GM12878 (cell line): ENCODE measurements at regions not wholly inside any gene's neighbourhood (a gene's known extent, or its start where the extent isn't known, plus 50 kb on each side); places are given as distances from the start of the nearest gene placed in this dataset.

ENCODE experiments used
- ATAC-seq: fragments of 200-7000 bp; cut with Tn5 transposase; 3 replicates; pipeline ENCODE4 v1.9.1; 2020; ENCODE audit warnings: mild to moderate bottlenecking, moderate library complexity
- BruUV-seq: library from RNA; stranded (reverse); fragments of 400-500 nt; replicated peaks from 2 replicates; lab custom pipeline; 2021; lab: Mats Ljungman, UMichigan
- CTCF ChIA-PET: fragments of 300-600 bp; sonication (Branson Sonifier 250); formaldehyde crosslinking; extraction: SDS; loops from one replicate; lab custom pipeline; 2021; ENCODE audit warnings: inconsistent platforms; lab: Yijun Ruan, JAX
- POLR2A ChIA-PET: fragments of 350-600 bp; formaldehyde crosslinking; extraction: SDS; loops from one replicate; lab custom pipeline; 2021; ENCODE audit warnings: inconsistent platforms; lab: Charles Lee
- RAD21 ChIA-PET: fragments of 300-600 bp; sonication (Branson Sonifier 250); formaldehyde crosslinking; loops from one replicate; lab custom pipeline; 2023; ENCODE audit warnings: antibody characterized with exemption; ENCODE audit not compliant: unreplicated experiment; lab: Charles Lee
- SMC1A ChIA-PET: fragments of 300-600 bp; sonication (Branson Sonifier 250); formaldehyde crosslinking; loops from one replicate; lab custom pipeline; 2023; ENCODE audit not compliant: unreplicated experiment, uncharacterized antibody; lab: Charles Lee
- DNase-seq: peaks from one replicate; pipeline ENCODE4 v3.0.0-alpha.2; 2011; ENCODE audit warnings: low read depth, low spot score
- FAIRE-seq: peaks from 3 replicates; lab custom pipeline; 2011; peaks lifted over from hg19 to GRCh38; lab: Jason Lieb, UNC
- H2AFZ ChIP-seq: 2 replicates; pipeline ENCODE4 v1.6.0; 2011; ENCODE audit warnings: low read depth, low read length, control low read depth; ENCODE audit not compliant: control insufficient read depth
- H3K27ac ChIP-seq: 2 replicates; pipeline ENCODE4 v1.5.1; 2011; ENCODE audit warnings: control low read depth; ENCODE audit not compliant: control insufficient read depth, insufficient read depth
- H3K27me3 ChIP-seq, 2 experiments: replicated peaks in 1 of 2; 2 replicates each; pipeline versions ENCODE4 v1.6.0 to v1.6.1; 2011; ENCODE audit warnings: low read length in 1 of 2; ENCODE audit not compliant: control insufficient read depth in 2 of 2, insufficient read depth in 2 of 2
- H3K36me3 ChIP-seq, 2 experiments: 2 replicates each; pipeline ENCODE4 v1.5.1; 2011; ENCODE audit warnings: low read length in 1 of 2; ENCODE audit not compliant: control insufficient read depth in 2 of 2, insufficient read depth in 2 of 2
- H3K4me1 ChIP-seq: 2 replicates; pipeline ENCODE4 v1.6.1; 2011; ENCODE audit warnings: mild to moderate bottlenecking, low read length, moderate library complexity, mixed read lengths; ENCODE audit not compliant: control insufficient read depth, insufficient read depth
- H3K4me2 ChIP-seq: 2 replicates; pipeline ENCODE4 v1.6.0; 2011; ENCODE audit warnings: control low read depth; ENCODE audit not compliant: control insufficient read depth, insufficient read depth
- H3K4me3 ChIP-seq: fragments of 200-600 bp; sonication (generic); 2 replicates; pipeline ENCODE4 v1.5.1; 2016
- H3K79me2 ChIP-seq: 2 replicates; pipeline ENCODE4 v1.6.0; 2011; ENCODE audit warnings: low read length; ENCODE audit not compliant: control insufficient read depth, insufficient read depth
- H3K9ac ChIP-seq: 2 replicates; pipeline ENCODE4 v1.8.0; 2011; ENCODE audit warnings: low read length, control low read depth, mixed read lengths; ENCODE audit not compliant: control insufficient read depth, insufficient read depth
- H3K9me3 ChIP-seq: replicated peaks from 3 replicates; pipeline ENCODE4 v1.5.1; 2011; ENCODE audit warnings: mild to moderate bottlenecking, low read length; ENCODE audit not compliant: control insufficient read depth, insufficient read depth
- H4K20me1 ChIP-seq: 2 replicates; pipeline ENCODE4 v1.6.0; 2011; ENCODE audit not compliant: control insufficient read depth, insufficient read depth
- BCLAF1 ChIP-seq: fragments of 450-650 bp; IDR thresholded peaks from 2 replicates; pipeline ENCODE4 v1.6.1; 2017; ENCODE audit warnings: antibody characterized with exemption, mild to moderate bottlenecking, moderate library complexity
- CBFB ChIP-seq: IDR thresholded peaks from 2 replicates; pipeline ENCODE4 v1.6.1; 2016; ENCODE audit warnings: antibody characterized with exemption, low read depth
- CBX3 ChIP-seq: fragments of 200-600 bp; sonication (generic); IDR thresholded peaks from 2 replicates; pipeline ENCODE4 v1.6.1; 2016; ENCODE audit warnings: low read depth, borderline replicate concordance
- CHD1 ChIP-seq: IDR thresholded peaks from 2 replicates; pipeline ENCODE4 v1.6.1; 2012; ENCODE audit warnings: low read depth, low read length, improper control_type of control experiment
- CREB1 ChIP-seq: IDR thresholded peaks from 2 replicates; pipeline ENCODE4 v1.6.1; 2012; ENCODE audit warnings: low read depth, mild to moderate bottlenecking, inconsistent platforms
- IKZF1 ChIP-seq: fragments of 450-650 bp; conservative IDR thresholded peaks from 2 replicates; pipeline ENCODE4 v1.6.1; 2017; ENCODE audit warnings: antibody characterized with exemption, mild to moderate bottlenecking
- IKZF2 ChIP-seq, 2 experiments: fragments of 450-650 bp; IDR thresholded peaks; 2 replicates each; pipeline ENCODE4 v1.6.1; 2017; ENCODE audit warnings: mild to moderate bottlenecking in 2 of 2, moderate library complexity in 2 of 2
- KLF5 ChIP-seq: fragments of 450-650 bp; IDR thresholded peaks from 2 replicates; pipeline ENCODE4 v1.6.1; 2014; ENCODE audit warnings: mild to moderate bottlenecking; ENCODE audit not compliant: partially characterized antibody
- REST ChIP-seq: IDR thresholded peaks from 2 replicates; pipeline ENCODE4 v1.6.1; 2012; ENCODE audit warnings: mild to moderate bottlenecking, low read depth, low read length
- TARDBP ChIP-seq: IDR thresholded peaks from 2 replicates; pipeline ENCODE4 v1.6.1; 2016; ENCODE audit warnings: borderline replicate concordance
- WRNIP1 ChIP-seq: IDR thresholded peaks from 2 replicates; pipeline ENCODE4 v1.6.1; 2011; ENCODE audit warnings: low read depth, low read length, improper control_type of control experiment, borderline replicate concordance
- ZBTB4 ChIP-seq: fragments of 450-650 bp; formaldehyde crosslinking; IDR thresholded peaks from 2 replicates; pipeline ENCODE4 v1.4.0; 2022; ENCODE audit warnings: mild to moderate bottlenecking, moderate library complexity
- WGBS: methylation state at CpG from one replicate; pipeline ENCODE4 v1.1.6; 2016; ENCODE audit warnings: low lambda C conversion rate; ENCODE audit not compliant: insufficient replicate concordance, insufficient coverage; ENCODE audit errors: missing lambda C conversion rate; 5-methylcytosine and 5-hydroxymethylcytosine counted together
- in situ Hi-C: fragments of 300-500 bp; cut with MboI; formaldehyde crosslinking; loops from 9 replicates; pipeline ENCODE4 v1.14.3; 2018; ENCODE audit warnings: mixed read lengths
- intact Hi-C: fragments of 100-400 bp; cut with micrococcal nuclease; formaldehyde crosslinking; loops from one replicate; pipeline ENCODE4 v1.14.2; 2022; ENCODE audit not compliant: unreplicated experiment

GRCh38 chr7:15782656-15783055, 96.2 kb upstream of the MEOX2 start:
- WGBS: 14% methylated on average over 2 of the region's 2 CpGs
- intact Hi-C loops: no loop called here
- no peaks in the 10 kb centered on the region for H3K4me1 ChIP-seq
- in situ Hi-C loops: no loop called here
- no peak for DNase-seq
- no peak for TF ChIP-seq CHD1
- no peak for TF ChIP-seq ZBTB4 (CRISPR knock-in tag)
- no peak for TF ChIP-seq CBFB
- TF ChIP-seq TARDBP: no peak
- no peak for TF ChIP-seq REST
- TF ChIP-seq WRNIP1: no peak
- no peak for TF ChIP-seq CBX3
- TF ChIP-seq BCLAF1: no peak
- no peak for TF ChIP-seq IKZF1
- no peak for TF ChIP-seq KLF5
- no peak for TF ChIP-seq CREB1
- TF ChIP-seq IKZF2 (IDR thresholded peaks at IDR 0.05): no peak
- no peak overlapping the region for H2AFZ ChIP-seq
- no peak overlapping the region for H3K4me3 ChIP-seq
- no TSS peak for BruUV-seq
- H4K20me1 ChIP-seq: no peaks in the 10 kb centered on the region
- POLR2A ChIA-PET: no interaction called here
- H3K9ac ChIP-seq: no peak overlapping the region
- SMC1A ChIA-PET: interaction anchor here (1.0 kb wide), 1 partner anchor 15 kb away, joined by 3 read pairs; no protein-coding TSS in a partner anchor
- no peak for ATAC-seq
- H3K4me2 ChIP-seq: no peak overlapping the region
- H3K27me3 ChIP-seq: no peaks in the 10 kb centered on the region
- H3K9me3 ChIP-seq: no peaks in the 10 kb centered on the region
- RAD21 ChIA-PET: no interaction called here
- CTCF ChIA-PET: no interaction called here
- no peaks in the 10 kb centered on the region for H3K36me3 ChIP-seq
- H3K79me2 ChIP-seq: no peaks in the 10 kb centered on the region
- no peak overlapping the region for H3K27ac ChIP-seq
- no peak for FAIRE-seq
